Colonic mucosa (tissue), 4 donors: ENCODE measurements at regions not wholly inside any gene's neighbourhood (a gene's known extent, or its start where the extent isn't known, plus 50 kb on each side); places are given as distances from the start of the nearest gene placed in this dataset.
"Not testable (repeated sequence)": the region's sequence is repeated elsewhere in the genome, so short reads cannot be mapped to it uniquely, and the experiment has no call there.

Source experiments
- DNase-seq: peaks from one replicate; pipeline ENCODE4 v3.0.0-alpha.2; 2020
- H3K27ac ChIP-seq: fragments of 200-600 bp; one replicate; pipeline ENCODE4 v1.8.0; 2021
- H3K27me3 ChIP-seq: fragments of 200-600 bp; one replicate; pipeline ENCODE4 v1.8.0; 2021
- H3K36me3 ChIP-seq: fragments of 200-600 bp; one replicate; pipeline ENCODE4 v1.8.0; 2021
- H3K4me1 ChIP-seq: fragments of 200-600 bp; one replicate; pipeline ENCODE4 v1.8.0; 2021; ENCODE audit warnings: mild to moderate bottlenecking
- H3K4me3 ChIP-seq: fragments of 200-600 bp; one replicate; pipeline ENCODE4 v1.8.0; 2021
- H3K9ac ChIP-seq, 2 donors: one replicate each; pipeline ENCODE4 v1.7.0; 2013; ENCODE audit warnings: control low read depth in 2 of 2, low read depth in 2 of 2, low read length in 2 of 2
- H3K9me3 ChIP-seq: fragments of 200-600 bp; one replicate; pipeline ENCODE4 v1.8.0; 2021
- CTCF ChIP-seq: fragments of 200-600 bp; IDR thresholded peaks from one replicate; pipeline ENCODE4 v1.8.0; 2022; ENCODE audit warnings: antibody characterized with exemption, mild to moderate bottlenecking
- intact Hi-C: fragments of 100-400 bp; cut with DNase I; formaldehyde crosslinking; loops from one replicate; pipeline ENCODE4 v1.14.1; 2022
- donor health status: healthy.
- donor health status: DM: no; HTN: no; CAD: no.
- donor health status: DM: no; HTN: no; CAD: no.

DNA sequence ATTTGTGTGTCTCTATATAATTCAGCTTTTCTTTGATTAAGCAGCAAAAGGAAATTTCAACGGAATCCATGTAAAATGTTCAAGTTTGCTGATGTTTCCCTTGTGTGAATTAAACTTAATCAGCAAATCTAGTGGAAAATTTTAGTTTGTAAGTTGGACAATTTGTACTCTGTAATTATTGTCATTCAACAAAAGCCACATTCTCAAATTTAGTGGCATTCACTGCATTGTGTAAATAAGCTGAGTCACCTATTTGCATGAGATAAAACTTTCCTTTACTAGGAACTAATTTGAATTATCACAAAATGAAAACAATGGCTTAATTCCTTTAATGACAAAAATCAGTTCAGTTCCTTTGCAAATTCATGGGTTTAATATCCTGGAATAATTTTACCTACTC is 784.2 kb upstream of the CCDC179 start:
- H3K27ac ChIP-seq: no peak overlapping the region
- H3K4me3 ChIP-seq: no peak overlapping the region
- intact Hi-C loops: no loop called here
- H3K36me3 ChIP-seq: no peaks in the 10 kb centered on the region
- H3K27me3 ChIP-seq: no peaks in the 10 kb centered on the region
- no peaks in the 10 kb centered on the region for H3K4me1 ChIP-seq
- no peak for DNase-seq
- no peak for TF ChIP-seq CTCF
- H3K9ac ChIP-seq: no peak overlapping the region
- H3K9me3 ChIP-seq: no peaks in the 10 kb centered on the region

GRCh38 chr11:23652336-23652735 is 792.1 kb upstream of the CCDC179 start:
- H3K27ac ChIP-seq, DNase-seq, H3K9me3 ChIP-seq, H3K4me1 ChIP-seq, H3K27me3 ChIP-seq, H3K4me3 ChIP-seq, H3K9ac ChIP-seq, intact Hi-C loops, H3K36me3 ChIP-seq: not testable (repeated sequence)

- no peaks in the 10 kb centered on the region for H3K27me3 ChIP-seq
- no peak overlapping the region for H3K4me3 ChIP-seq
- no peak for DNase-seq
- no peak for TF ChIP-seq CTCF
- H3K36me3 ChIP-seq: no peaks in the 10 kb centered on the region
- intact Hi-C loops: no loop called here
- H3K9me3 ChIP-seq: no peaks in the 10 kb centered on the region
- no peaks in the 10 kb centered on the region for H3K4me1 ChIP-seq
- no peak overlapping the region for H3K27ac ChIP-seq
- no peak overlapping the region for H3K9ac ChIP-seq
Measured at GRCh38 chr11:23653071-23653675, 792.9 kb upstream of the CCDC179 start.

- no peak overlapping the region for H3K9ac ChIP-seq
- DNase-seq: no peak
- no peak for TF ChIP-seq CTCF
- H3K36me3 ChIP-seq: no peaks in the 10 kb centered on the region
- no peaks in the 10 kb centered on the region for H3K4me1 ChIP-seq
- no peak overlapping the region for H3K4me3 ChIP-seq
- no peaks in the 10 kb centered on the region for H3K27me3 ChIP-seq
- no peak overlapping the region for H3K27ac ChIP-seq
- intact Hi-C loops: no loop called here
- H3K9me3 ChIP-seq: no peaks in the 10 kb centered on the region
Measured at GRCh38 chr11:23668324-23668723, 808.0 kb upstream of the CCDC179 start.

DNA sequence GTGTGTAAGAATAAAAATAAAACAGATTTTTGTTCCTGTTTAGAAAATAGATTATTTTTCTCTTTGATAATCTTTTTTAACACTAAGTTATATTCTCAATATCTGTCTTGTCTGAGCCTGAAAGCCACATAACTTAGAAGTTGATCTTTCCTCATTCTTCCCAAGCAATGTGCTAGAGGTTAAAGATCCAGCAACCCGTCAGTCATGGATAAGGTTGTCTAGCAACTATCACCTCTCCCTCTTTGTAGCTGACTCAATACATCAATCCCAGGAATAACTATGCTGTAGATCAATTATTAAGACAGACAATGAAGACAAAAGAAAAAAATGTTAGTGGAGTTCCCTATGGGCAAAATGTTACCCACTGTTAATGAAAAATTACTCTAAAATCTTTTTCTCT is 813.1 kb upstream of the CCDC179 start:
- no peaks in the 10 kb centered on the region for H3K4me1 ChIP-seq
- no peaks in the 10 kb centered on the region for H3K9me3 ChIP-seq
- no peaks in the 10 kb centered on the region for H3K27me3 ChIP-seq
- TF ChIP-seq CTCF: no peak
- no peak overlapping the region for H3K27ac ChIP-seq
- H3K4me3 ChIP-seq: no peak overlapping the region
- no peaks in the 10 kb centered on the region for H3K36me3 ChIP-seq
- no peak for DNase-seq
- H3K9ac ChIP-seq: no peak overlapping the region
- intact Hi-C loops: no loop called here

- intact Hi-C loops: no loop called here
- Histone ChIP-seq H3K27me3 (no peaks in the 10 kb centered on the region), H3K9me3 (no peaks in the 10 kb centered on the region), H3K4me3 (no peak overlapping the region), H3K36me3 (no peaks in the 10 kb centered on the region), H3K9ac (no peak overlapping the region), H3K4me1 (no peaks in the 10 kb centered on the region), H3K27ac (no peak overlapping the region)
- DNase-seq: no peak
- TF ChIP-seq CTCF: no peak
Measured at GRCh38 chr11:23674866-23675265, 814.6 kb upstream of the CCDC179 start.
